HG02852 (cell line): ENCODE measurements at regions not wholly inside any gene's neighbourhood (a gene's known extent, or its start where the extent isn't known, plus 50 kb on each side); places are given as distances from the start of the nearest gene placed in this dataset.

Experiments
- ATAC-seq: cut with Tn5 transposase; IDR thresholded peaks from one replicate; pipeline ENCODE4 v1.9.1; 2021; ENCODE audit warnings: mild to moderate bottlenecking, moderate library complexity; ENCODE audit not compliant: unreplicated experiment

GRCh38 chr11:56932572-56933220, 56.0 kb upstream of the OR5AK2 start:
- ATAC-seq, result no peak

GRCh38 chr11:56923116-56923515, 65.6 kb upstream of the OR5AK2 start:
- no peak for ATAC-seq

- no peak for ATAC-seq
Observed at GRCh38 chr11:56922421-56922820, 66.3 kb upstream of the OR5AK2 start.

GRCh38 chr11:56917708-56918400, 70.9 kb upstream of the OR5AK2 start:
- no peak for ATAC-seq

- ATAC-seq, result no peak
Observed at GRCh38 chr11:56916587-56916986, 72.1 kb upstream of the OR5AK2 start.

- no peak for ATAC-seq
Observed at GRCh38 chr11:56916162-56916561, 72.6 kb upstream of the OR5AK2 start.

- ATAC-seq, result no peak
Observed at GRCh38 chr11:56911312-56911711, 77.4 kb upstream of the OR5AK2 start.

GRCh38 chr11:56910785-56911184, 77.9 kb upstream of the OR5AK2 start:
- no peak for ATAC-seq

GRCh38 chr11:56910046-56910773, 78.5 kb upstream of the OR5AK2 start:
- ATAC-seq, result no peak

GRCh38 chr11:56909563-56909962, 79.2 kb upstream of the OR5AK2 start:
- no peak for ATAC-seq

- no peak for ATAC-seq
Observed at GRCh38 chr11:56909080-56909479, 79.6 kb upstream of the OR5AK2 start.

- no peak for ATAC-seq
Observed at GRCh38 chr11:56906683-56907148, 82.0 kb upstream of the OR5AK2 start.

- ATAC-seq, result no peak
Observed at GRCh38 chr11:56905936-56906335, 82.8 kb upstream of the OR5AK2 start.

- no peak for ATAC-seq
Observed at GRCh38 chr11:56905442-56905841, 83.3 kb upstream of the OR5AK2 start.

GRCh38 chr11:56898856-56899255, 89.9 kb upstream of the OR5AK2 start:
- ATAC-seq, result no peak

GRCh38 chr11:56890584-56891305, 98.0 kb upstream of the OR5AK2 start:
- no peak for ATAC-seq

GRCh38 chr11:56889986-56890385, 98.7 kb upstream of the OR5AK2 start:
- ATAC-seq, result no peak

- no peak for ATAC-seq
Observed at GRCh38 chr11:56887940-56888339, 100.8 kb upstream of the OR5AK2 start.

- ATAC-seq, result no peak
Observed at GRCh38 chr11:56886455-56886854, 102.3 kb upstream of the OR5AK2 start.

GRCh38 chr11:56885854-56886253, 102.9 kb upstream of the OR5AK2 start:
- no peak for ATAC-seq

GRCh38 chr11:56885177-56885576, 103.5 kb upstream of the OR5AK2 start:
- ATAC-seq, result no peak
